KMS-11 (cell line): ENCODE measurements at regions not wholly inside any gene's neighbourhood (a gene's known extent, or its start where the extent isn't known, plus 50 kb on each side); places are given as distances from the start of the nearest gene placed in this dataset.

Source experiments
- H2AFZ ChIP-seq: fragments of 200-600 bp; sonication (generic); 2 replicates; pipeline ENCODE4 v1.6.1; 2016; ENCODE audit warnings: antibody characterized with exemption, mixed run types, low read depth
- H3K27ac ChIP-seq: fragments of 200-600 bp; sonication (generic); 2 replicates; pipeline ENCODE4 v1.6.1; 2016; ENCODE audit warnings: mild to moderate bottlenecking, mixed run types
- H3K27me3 ChIP-seq: fragments of 200-600 bp; sonication (generic); 2 replicates; pipeline ENCODE4 v1.6.1; 2017; ENCODE audit warnings: mild to moderate bottlenecking, low read depth, mixed run types, moderate library complexity; ENCODE audit not compliant: insufficient read depth
- H3K36me3 ChIP-seq: fragments of 200-600 bp; sonication (generic); 2 replicates; pipeline ENCODE4 v1.6.1; 2017; ENCODE audit warnings: mild to moderate bottlenecking, mixed run types; ENCODE audit not compliant: insufficient read depth
- H3K4me1 ChIP-seq: fragments of 200-600 bp; sonication (generic); 2 replicates; pipeline ENCODE4 v1.6.1; 2016; ENCODE audit warnings: mild to moderate bottlenecking, low read depth, mixed run types; ENCODE audit not compliant: poor library complexity, severe bottlenecking
- H3K4me2 ChIP-seq: fragments of 200-600 bp; sonication (generic); 2 replicates; pipeline ENCODE4 v1.7.0; 2016; ENCODE audit warnings: mild to moderate bottlenecking, mixed run types
- H3K4me3 ChIP-seq: fragments of 200-600 bp; sonication (generic); IDR thresholded peaks from 2 replicates; pipeline ENCODE4 v1.6.1; 2017; ENCODE audit warnings: low read depth, low read length, mixed read lengths; ENCODE audit not compliant: insufficient read depth
- H3K79me2 ChIP-seq: fragments of 200-600 bp; sonication (generic); 2 replicates; pipeline ENCODE4 v1.6.1; 2016; ENCODE audit warnings: low read depth, mixed run types; ENCODE audit not compliant: insufficient read depth
- H3K9ac ChIP-seq: fragments of 200-600 bp; sonication (generic); 2 replicates; pipeline ENCODE4 v1.6.1; 2016; ENCODE audit warnings: mild to moderate bottlenecking, mixed run types
- H4K20me1 ChIP-seq: fragments of 200-600 bp; sonication (generic); 2 replicates; pipeline ENCODE4 v1.6.1; 2016; ENCODE audit warnings: mild to moderate bottlenecking, mixed run types; ENCODE audit not compliant: insufficient read depth
- CTCF ChIP-seq: fragments of 200-600 bp; sonication (generic); conservative IDR thresholded peaks from 2 replicates; pipeline ENCODE4 v1.6.1; 2017; ENCODE audit warnings: low read depth, mild to moderate bottlenecking, antibody characterized with exemption, low read length, moderate library complexity, mixed read lengths

GRCh38 chr10:64726466-64726865, 1205.3 kb downstream of the REEP3 start:
- H4K20me1 ChIP-seq, result no peaks in the 10 kb centered on the region

GRCh38 chr10:64731016-64731415, 1209.8 kb downstream of the REEP3 start:
- no peak overlapping the region for H3K4me2 ChIP-seq
- H3K36me3 ChIP-seq, result no peaks in the 10 kb centered on the region
- H3K9ac ChIP-seq, result no peak overlapping the region
- no peaks in the 10 kb centered on the region for H3K27me3 ChIP-seq
- H3K27ac ChIP-seq, result no peak overlapping the region
- H3K79me2 ChIP-seq, result no peaks in the 10 kb centered on the region
- H3K4me1 ChIP-seq, result no peaks in the 10 kb centered on the region
- no peak overlapping the region for H3K4me3 ChIP-seq
- no peak for TF ChIP-seq CTCF
- no peaks in the 10 kb centered on the region for H4K20me1 ChIP-seq
- no peak overlapping the region for H2AFZ ChIP-seq

More at GRCh38 chr10:64726466-64726865, 1205.3 kb downstream of the REEP3 start:
- no peaks in the 10 kb centered on the region for H3K36me3 ChIP-seq
- H2AFZ ChIP-seq, result no peak overlapping the region
- H3K4me2 ChIP-seq, result no peak overlapping the region
- no peaks in the 10 kb centered on the region for H3K4me1 ChIP-seq
- no peak overlapping the region for H3K9ac ChIP-seq
- H3K27ac ChIP-seq, result no peak overlapping the region
- H3K4me3 ChIP-seq, result no peak overlapping the region
- TF ChIP-seq CTCF, result no peak
- no peaks in the 10 kb centered on the region for H3K27me3 ChIP-seq
- no peaks in the 10 kb centered on the region for H3K79me2 ChIP-seq

- Histone ChIP-seq H3K36me3 (no peaks in the 10 kb centered on the region), H3K4me2 (no peak overlapping the region), H3K4me3 (no peak overlapping the region), H3K27me3 (no peaks in the 10 kb centered on the region), H4K20me1 (no peaks in the 10 kb centered on the region), H3K4me1 (no peaks in the 10 kb centered on the region), H3K27ac (no peak overlapping the region), H3K9ac (no peak overlapping the region), H3K79me2 (no peaks in the 10 kb centered on the region), H2AFZ (no peak overlapping the region)
- TF ChIP-seq CTCF, result no peak
These were observed 1211.3 kb downstream of the REEP3 start for GRCh38 chr10:64732372-64732957.

- no peaks in the 10 kb centered on the region for H4K20me1 ChIP-seq
- TF ChIP-seq CTCF, result peak; percentile 40; the same call in 1 of the 2 replicates
- no peaks in the 10 kb centered on the region for H3K79me2 ChIP-seq
- H3K36me3 ChIP-seq, result no peaks in the 10 kb centered on the region
- H3K4me2 ChIP-seq, result no peak overlapping the region
- H3K4me1 ChIP-seq, result no peaks in the 10 kb centered on the region
- H3K27me3 ChIP-seq, result no peaks in the 10 kb centered on the region
- no peak overlapping the region for H2AFZ ChIP-seq
- H3K9ac ChIP-seq, result no peak overlapping the region
- H3K27ac ChIP-seq, result no peak overlapping the region
- no peak overlapping the region for H3K4me3 ChIP-seq
These were observed 1212.8 kb downstream of the REEP3 start for GRCh38 chr10:64733980-64734379.
